HG02973 (cell line): ENCODE measurements at regions not wholly inside any gene's neighbourhood (a gene's known extent, or its start where the extent isn't known, plus 50 kb on each side); places are given as distances from the start of the nearest gene placed in this dataset.

Experiments
- ATAC-seq: cut with Tn5 transposase; IDR thresholded peaks from one replicate; pipeline ENCODE4 v1.9.1; 2021; ENCODE audit warnings: moderate library complexity; ENCODE audit not compliant: unreplicated experiment

- ATAC-seq = no peak
Observed at GRCh38 chr17:12574525-12574924, 91.2 kb upstream of the MYOCD start.

GRCh38 chr17:12575641-12576040, 90.0 kb upstream of the MYOCD start:
- no peak for ATAC-seq

- no peak for ATAC-seq
Observed at GRCh38 chr17:12579288-12579687, 86.4 kb upstream of the MYOCD start.

GRCh38 chr17:12580640-12581039, 85.0 kb upstream of the MYOCD start:
- ATAC-seq = no peak

GRCh38 chr17:12584727-12585126, 81.0 kb upstream of the MYOCD start:
- no peak for ATAC-seq

GRCh38 chr17:12588531-12588930, 77.2 kb upstream of the MYOCD start:
- no peak for ATAC-seq

- ATAC-seq = no peak
Observed at GRCh38 chr17:12590417-12590816, 75.3 kb upstream of the MYOCD start.

- ATAC-seq = no peak
Observed at GRCh38 chr17:12591021-12591735, 74.5 kb upstream of the MYOCD start.

GRCh38 chr17:12592941-12593340, 72.7 kb upstream of the MYOCD start:
- no peak for ATAC-seq

- ATAC-seq = no peak
Observed at GRCh38 chr17:12596961-12597360, 68.7 kb upstream of the MYOCD start.

- no peak for ATAC-seq
Observed at GRCh38 chr17:12597895-12598294, 67.8 kb upstream of the MYOCD start.

- ATAC-seq = no peak
Observed at GRCh38 chr17:12599186-12599920, 66.3 kb upstream of the MYOCD start.

GRCh38 chr17:12600349-12600748, 65.3 kb upstream of the MYOCD start:
- ATAC-seq = no peak

GRCh38 chr17:12603566-12603965, 62.1 kb upstream of the MYOCD start:
- ATAC-seq = no peak

GRCh38 chr17:12605222-12605621, 60.5 kb upstream of the MYOCD start:
- ATAC-seq = no peak

GRCh38 chr17:12613566-12613965, 52.1 kb upstream of the MYOCD start:
- ATAC-seq = no peak
